GM19467 (cell line): ENCODE measurements at regions not wholly inside any gene's neighbourhood (a gene's known extent, or its start where the extent isn't known, plus 50 kb on each side); places are given as distances from the start of the nearest gene placed in this dataset.

Experiments
- ATAC-seq: cut with Tn5 transposase; IDR thresholded peaks from one replicate; pipeline ENCODE4 v1.9.1; 2021; ENCODE audit warnings: mild to moderate bottlenecking, moderate library complexity; ENCODE audit not compliant: unreplicated experiment

DNA sequence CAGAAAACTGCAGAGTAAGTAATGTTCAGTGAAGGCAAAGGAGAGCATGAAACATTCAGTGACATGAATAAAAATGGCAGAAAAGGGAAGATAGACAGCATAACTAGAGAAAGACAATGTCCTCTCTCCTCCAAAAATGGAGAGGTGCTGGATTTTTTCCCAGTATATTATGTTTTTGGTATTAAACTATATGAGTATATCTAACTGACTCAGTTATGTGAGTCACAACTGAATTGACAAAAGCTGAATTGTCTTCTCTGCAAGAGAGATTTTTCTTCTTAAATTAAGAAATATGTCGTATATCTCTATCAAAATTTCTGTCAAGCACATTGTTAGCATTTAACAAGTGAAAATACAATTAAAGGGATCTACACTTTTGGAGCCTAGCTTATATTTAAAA is 375.1 kb downstream of the CHSY3 start:
- ATAC-seq, result no peak

DNA sequence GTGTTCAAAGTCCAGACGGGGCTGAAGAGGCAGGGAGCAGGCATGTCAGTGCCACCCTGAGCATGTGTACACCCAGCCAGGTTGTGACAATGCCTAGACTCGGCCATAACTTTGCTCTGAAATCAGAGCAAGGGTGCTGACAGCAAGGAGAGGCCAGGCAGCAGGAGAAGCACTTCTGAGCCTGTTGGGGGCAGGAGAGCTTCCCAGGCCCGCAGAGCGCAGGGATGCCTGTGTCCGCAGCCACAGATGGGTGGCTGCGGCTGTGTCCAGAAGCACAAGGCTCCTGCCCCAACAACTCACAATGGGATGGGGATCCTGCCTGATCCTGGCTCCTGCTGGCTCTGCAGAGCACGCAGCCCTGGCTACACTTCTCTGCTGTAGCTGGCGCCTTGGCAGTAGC is 373.9 kb downstream of the CHSY3 start:
- no peak for ATAC-seq

DNA sequence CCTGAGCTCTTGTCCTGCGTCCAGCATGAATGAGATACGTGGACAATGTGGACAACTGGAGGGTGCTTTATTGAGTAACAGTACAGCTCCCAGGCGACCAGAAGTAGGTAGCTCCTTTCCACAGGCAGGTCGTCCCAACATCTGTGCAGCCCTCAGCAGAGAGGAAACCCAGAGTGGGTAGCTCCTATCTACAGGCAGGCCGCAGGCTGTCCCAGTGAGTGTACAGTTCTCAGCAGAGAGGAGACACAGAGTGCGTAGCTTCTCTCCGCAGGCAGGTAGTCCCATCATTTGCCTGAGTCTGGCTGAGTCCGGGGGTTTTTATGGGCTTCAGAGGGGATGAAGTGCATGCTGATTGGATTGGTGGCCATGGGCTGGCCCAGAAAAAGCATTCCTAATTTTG is 373.3 kb downstream of the CHSY3 start:
- ATAC-seq, result no peak

DNA sequence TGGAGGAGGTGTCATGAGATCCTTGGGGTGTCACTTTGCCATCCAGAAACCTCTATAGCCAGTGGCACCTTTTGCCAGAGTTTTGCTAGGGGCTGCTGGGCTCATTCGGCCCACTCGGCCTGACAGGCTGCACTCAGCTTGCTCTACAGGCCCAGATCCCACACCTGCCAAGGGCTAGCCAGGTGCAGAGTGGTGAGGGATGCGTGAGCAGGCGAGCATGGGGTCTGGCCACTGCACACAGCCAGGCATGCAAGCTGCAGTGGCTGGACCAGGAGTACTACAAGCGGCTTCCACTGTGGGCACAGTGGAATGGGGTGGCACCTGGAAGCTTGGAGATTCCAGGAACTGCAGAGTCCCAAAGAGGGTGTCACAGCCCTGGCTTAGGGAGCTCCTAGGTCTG is 372.7 kb downstream of the CHSY3 start:
- ATAC-seq, result no peak

DNA sequence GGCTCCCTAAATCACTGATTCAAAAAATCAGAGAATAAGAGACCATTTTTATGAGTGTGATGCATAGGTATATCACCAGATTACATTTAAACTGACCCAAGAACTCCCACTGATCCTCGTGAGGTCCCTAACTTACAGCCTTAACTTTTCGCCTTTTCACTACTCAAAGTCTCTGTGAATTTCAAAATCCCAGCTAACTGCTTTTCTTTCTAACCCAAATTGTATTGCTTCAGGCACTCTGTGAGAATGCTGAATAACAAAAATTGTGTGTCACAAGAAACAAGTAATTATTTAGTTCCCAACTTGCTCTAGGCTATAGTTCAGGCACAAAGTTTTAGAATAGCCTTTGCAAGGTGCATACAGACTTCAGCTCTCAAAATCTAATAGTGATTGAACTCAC is 368.6 kb downstream of the CHSY3 start:
- ATAC-seq, result no peak

DNA sequence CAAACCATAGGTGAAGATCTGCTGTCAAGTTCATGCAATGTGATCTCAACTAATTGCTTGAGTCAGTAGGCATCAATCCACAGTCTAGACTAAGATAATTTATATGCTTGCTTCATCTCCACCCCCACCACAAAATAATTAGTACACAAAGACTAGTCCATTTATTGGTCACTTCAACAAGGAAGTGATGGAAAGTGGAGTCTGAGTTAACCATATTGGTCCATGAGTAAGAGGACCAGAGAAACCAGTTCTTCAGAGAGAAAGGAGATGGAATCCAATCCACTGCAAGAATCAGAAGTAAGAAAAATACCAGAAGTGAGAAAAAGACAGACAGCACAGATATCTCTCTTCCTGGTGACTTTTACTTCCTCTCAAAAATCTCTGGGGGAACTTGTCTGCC is 366.5 kb downstream of the CHSY3 start:
- no peak for ATAC-seq

DNA sequence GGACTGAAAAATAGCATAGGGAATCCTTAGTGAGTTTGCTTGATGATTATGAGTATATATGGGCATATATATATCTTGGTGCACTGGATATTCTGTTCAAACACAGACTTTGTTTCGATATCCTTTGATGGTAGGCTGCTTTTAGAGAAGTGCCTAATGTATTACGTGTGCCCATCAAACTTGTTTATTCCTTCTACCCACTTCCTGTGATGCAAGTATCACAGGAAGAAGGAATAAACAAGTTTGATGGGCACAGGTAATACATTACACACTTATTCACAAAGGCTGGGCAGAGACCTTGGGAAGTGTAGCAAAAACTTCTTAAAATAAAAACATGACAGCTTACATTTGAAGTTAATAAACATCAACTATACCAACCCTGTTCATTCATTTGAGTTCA is 364.2 kb downstream of the CHSY3 start:
- ATAC-seq, result no peak

DNA sequence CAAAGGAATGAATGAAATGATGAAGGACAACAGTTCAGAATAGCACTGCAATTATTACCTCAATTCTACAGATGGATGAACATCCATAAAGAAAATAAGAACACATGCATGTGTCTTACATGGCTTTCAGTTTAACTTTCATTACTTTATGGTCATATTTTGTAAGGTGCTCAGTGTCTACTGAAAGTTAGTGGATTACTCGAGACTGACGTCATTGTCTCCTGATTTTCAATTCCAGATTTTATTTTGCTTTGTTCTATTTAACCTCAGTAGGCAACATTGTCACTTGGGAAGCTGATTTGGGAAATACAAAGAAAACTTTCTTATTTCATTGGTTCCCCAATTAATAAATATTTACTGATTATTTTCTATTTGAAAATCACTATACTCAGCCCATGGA is 363.7 kb downstream of the CHSY3 start:
- ATAC-seq, result no peak

DNA sequence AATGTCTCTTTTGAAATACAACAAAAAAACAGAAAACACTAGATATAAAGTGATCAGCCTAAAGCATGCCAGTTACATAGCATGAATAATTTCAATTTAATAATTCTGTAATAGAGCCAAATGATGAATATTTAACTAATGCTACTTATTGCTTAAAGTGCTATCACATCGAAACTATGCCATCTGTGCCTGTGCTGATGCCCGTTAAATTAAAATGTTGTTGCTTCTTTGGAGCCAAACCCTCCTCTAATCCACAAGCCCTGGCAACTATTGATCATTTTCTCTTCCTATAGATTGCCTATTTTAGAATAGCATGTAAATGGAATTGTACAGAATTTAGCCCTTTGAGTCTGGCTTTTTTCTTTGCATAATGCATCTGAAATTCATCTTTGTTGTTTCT is 356.2 kb downstream of the CHSY3 start:
- no peak for ATAC-seq

DNA sequence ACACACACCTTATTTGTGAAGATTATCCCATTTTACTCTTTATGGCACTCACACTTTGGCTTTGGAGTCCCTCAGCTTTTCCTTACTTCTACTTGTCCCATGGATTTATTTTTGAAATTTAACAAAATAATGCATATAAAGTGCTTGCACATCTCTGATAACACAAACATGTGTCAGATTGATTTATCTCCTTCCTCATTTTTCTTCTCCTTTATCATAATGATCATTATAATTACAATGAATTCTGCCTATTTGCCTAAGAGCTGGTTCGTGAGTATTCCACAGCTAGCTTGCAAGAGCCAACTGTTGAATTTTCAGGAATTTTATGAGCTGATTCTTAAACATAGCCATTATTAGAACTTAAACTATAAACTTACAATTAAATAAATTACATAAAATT is 347.7 kb downstream of the CHSY3 start:
- no peak for ATAC-seq

DNA sequence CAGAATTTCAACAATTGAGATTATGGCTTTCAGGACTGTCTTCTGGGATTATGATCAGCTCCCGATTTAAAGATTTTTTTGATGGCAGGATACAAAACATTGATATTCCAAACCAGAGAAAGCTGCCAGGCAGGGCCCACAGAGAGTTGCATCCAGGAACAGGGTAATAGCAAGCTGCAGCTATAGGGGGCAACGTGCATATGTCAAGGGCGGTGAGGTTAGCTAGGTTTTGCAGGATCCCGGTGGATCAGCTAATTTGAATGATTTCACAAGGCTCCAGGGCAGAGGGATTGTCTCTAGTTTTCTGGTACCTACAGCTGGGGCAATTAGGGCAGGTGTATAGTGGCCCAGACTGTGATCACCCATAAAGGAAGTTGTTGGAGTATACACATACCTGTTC is 339.4 kb downstream of the CHSY3 start:
- ATAC-seq, result no peak

DNA sequence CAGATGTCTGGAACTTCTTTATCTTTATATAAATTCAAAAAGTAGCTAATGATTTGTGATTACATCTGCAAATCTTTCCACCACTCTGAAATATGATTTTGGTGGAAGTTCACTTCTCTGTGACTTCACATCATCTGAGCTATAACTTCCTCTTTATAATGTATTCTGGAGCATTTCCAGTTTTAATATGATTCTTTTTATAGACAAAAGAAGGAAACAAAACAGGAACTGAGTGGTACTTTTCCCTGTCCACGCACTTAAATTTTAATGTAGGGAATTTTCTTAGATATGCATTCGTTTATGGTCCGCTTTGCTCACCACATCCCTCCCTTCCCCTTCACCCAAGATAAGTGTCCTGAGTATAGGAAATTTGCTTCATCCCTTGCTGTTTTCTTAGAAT is 333.5 kb downstream of the CHSY3 start:
- no peak for ATAC-seq
